Osteoblast (primary cell): ENCODE measurements at regions not wholly inside any gene's neighbourhood (a gene's known extent, or its start where the extent isn't known, plus 50 kb on each side); places are given as distances from the start of the nearest gene placed in this dataset.

Experiments
- DNase-seq: peaks from one replicate; pipeline ENCODE4 v3.0.0; 2011; ENCODE audit warnings: low spot score, mixed read lengths; ENCODE audit not compliant: insufficient read length; ENCODE audit errors: missing footprints
- H2AFZ ChIP-seq: 2 replicates; pipeline ENCODE4 v1.6.0; 2011; ENCODE audit warnings: mild to moderate bottlenecking, low read length
- H3K27ac ChIP-seq: 2 replicates; pipeline ENCODE4 v1.5.1; 2011; ENCODE audit warnings: mild to moderate bottlenecking, low read depth, low read length, moderate library complexity
- H3K27me3 ChIP-seq: 2 replicates; pipeline ENCODE4 v1.6.0; 2012; ENCODE audit warnings: mild to moderate bottlenecking, control low read depth, inconsistent platforms, low read length, moderate library complexity; ENCODE audit not compliant: insufficient read depth
- H3K36me3 ChIP-seq: 2 replicates; pipeline ENCODE4 v1.5.1; 2011; ENCODE audit warnings: mild to moderate bottlenecking, low read length, control low read depth, moderate library complexity; ENCODE audit not compliant: insufficient read depth
- H3K4me1 ChIP-seq: 2 replicates; pipeline ENCODE4 v1.5.1; 2011; ENCODE audit warnings: mild to moderate bottlenecking, low read length, control low read depth, moderate library complexity; ENCODE audit not compliant: insufficient read depth
- H3K4me2 ChIP-seq: 2 replicates; pipeline ENCODE4 v1.6.0; 2011; ENCODE audit warnings: mild to moderate bottlenecking, low read length; ENCODE audit not compliant: insufficient read depth
- H3K4me3 ChIP-seq: fragments of 200-600 bp; sonication (generic); 3 replicates; pipeline ENCODE4 v1.5.1; 2012; ENCODE audit warnings: mild to moderate bottlenecking, low read length, inconsistent platforms; ENCODE audit not compliant: insufficient read depth
- H3K79me2 ChIP-seq: 2 replicates; pipeline ENCODE4 v1.6.0; 2012; ENCODE audit warnings: mild to moderate bottlenecking, low read length, control low read depth, inconsistent platforms; ENCODE audit not compliant: insufficient read depth
- H3K9me3 ChIP-seq: 2 replicates; pipeline ENCODE4 v1.5.1; 2011; ENCODE audit warnings: low read depth, low read length, control low read depth
- H4K20me1 ChIP-seq: 2 replicates; pipeline ENCODE4 v1.6.0; 2012; ENCODE audit warnings: mild to moderate bottlenecking, low read length, control low read depth; ENCODE audit not compliant: insufficient read depth
- CTCF ChIP-seq: IDR thresholded peaks from 2 replicates; pipeline ENCODE4 v1.5.1; 2011; ENCODE audit warnings: mild to moderate bottlenecking, low read depth, low read length, moderate library complexity; ENCODE audit errors: extremely low read depth

GRCh38 chr14:81668626-81669274, 135.1 kb upstream of the SEL1L start:
- Histone ChIP-seq H3K27me3 (no peaks in the 10 kb centered on the region), H3K4me2 (no peak overlapping the region), H3K36me3 (no peaks in the 10 kb centered on the region), H3K79me2 (no peaks in the 10 kb centered on the region), H3K4me1 (no peaks in the 10 kb centered on the region), H2AFZ (no peak overlapping the region), H3K4me3 (no peak overlapping the region), H4K20me1 (no peaks in the 10 kb centered on the region), H3K9me3 (peaks cover 2% of the 10 kb centered on the region), H3K27ac (no peak overlapping the region)
- DNase-seq = no peak
- no peak for TF ChIP-seq CTCF

GRCh38 chr14:81669308-81669707, 135.7 kb upstream of the SEL1L start:
- no peaks in the 10 kb centered on the region for H3K36me3 ChIP-seq
- DNase-seq = no peak
- no peak overlapping the region for H3K4me2 ChIP-seq
- peaks cover 2% of the 10 kb centered on the region for H3K9me3 ChIP-seq
- H3K27me3 ChIP-seq = no peaks in the 10 kb centered on the region
- no peak overlapping the region for H2AFZ ChIP-seq
- H3K79me2 ChIP-seq = no peaks in the 10 kb centered on the region
- no peak for TF ChIP-seq CTCF
- H3K4me1 ChIP-seq = no peaks in the 10 kb centered on the region
- H4K20me1 ChIP-seq = no peaks in the 10 kb centered on the region
- H3K27ac ChIP-seq = no peak overlapping the region
- no peak overlapping the region for H3K4me3 ChIP-seq

- no peak overlapping the region for H3K4me3 ChIP-seq
- no peaks in the 10 kb centered on the region for H3K27me3 ChIP-seq
- no peaks in the 10 kb centered on the region for H3K9me3 ChIP-seq
- H3K4me1 ChIP-seq = no peaks in the 10 kb centered on the region
- no peak overlapping the region for H3K4me2 ChIP-seq
- no peaks in the 10 kb centered on the region for H3K36me3 ChIP-seq
- no peak overlapping the region for H3K27ac ChIP-seq
- no peaks in the 10 kb centered on the region for H3K79me2 ChIP-seq
- TF ChIP-seq CTCF = no peak
- H4K20me1 ChIP-seq = no peaks in the 10 kb centered on the region
- DNase-seq = no peak
- H2AFZ ChIP-seq = no peak overlapping the region
Observed at GRCh38 chr14:81673930-81674329, 140.3 kb upstream of the SEL1L start.

- Histone ChIP-seq H3K27me3 (no peaks in the 10 kb centered on the region), H3K4me1 (no peaks in the 10 kb centered on the region), H3K36me3 (no peaks in the 10 kb centered on the region), H3K27ac (no peak overlapping the region), H3K4me2 (no peak overlapping the region), H3K4me3 (no peak overlapping the region), H2AFZ (no peak overlapping the region), H3K9me3 (peaks cover 3% of the 10 kb centered on the region), H3K79me2 (no peaks in the 10 kb centered on the region), H4K20me1 (no peaks in the 10 kb centered on the region)
- no peak for TF ChIP-seq CTCF
- no peak for DNase-seq
Observed at GRCh38 chr14:81676395-81676794, 142.7 kb upstream of the SEL1L start.
